Endothelial cell of umbilical vein (primary cell): ENCODE measurements at regions not wholly inside any gene's neighbourhood (a gene's known extent, or its start where the extent isn't known, plus 50 kb on each side); places are given as distances from the start of the nearest gene placed in this dataset.

Source experiments
- BruUV-seq: library from RNA; stranded (reverse); fragments of 400-500 nt; replicated peaks from 2 replicates; lab custom pipeline; 2021; lab: Mats Ljungman, UMichigan
- CTCF ChIA-PET: fragments of 300-600, 350-600 bp; sonication (Branson Sonifier 250); formaldehyde crosslinking; loops from one replicate; lab custom pipeline; 2021; ENCODE audit warnings: antibody characterized with exemption, inconsistent platforms; lab: Charles Lee
- POLR2A ChIA-PET: fragments of 300-600, 350-600 bp; sonication (Branson Sonifier 250); formaldehyde crosslinking; loops from one replicate; lab custom pipeline; 2021; ENCODE audit warnings: antibody characterized with exemption, inconsistent platforms; lab: Charles Lee
- DNase-seq: peaks from one replicate; pipeline ENCODE4 v3.0.0-alpha.2; 2011; ENCODE audit warnings: low read depth, low spot score
- FAIRE-seq: peaks from 2 replicates; lab custom pipeline; 2011; peaks lifted over from hg19 to GRCh38; lab: Jason Lieb, UNC
- H2AFZ ChIP-seq: 2 replicates; pipeline ENCODE4 v1.6.0; 2012; ENCODE audit warnings: low read depth, low read length, control low read depth, inconsistent platforms
- H3K27ac ChIP-seq: 2 replicates; pipeline ENCODE4 v1.5.1; 2011; ENCODE audit warnings: low read depth, mild to moderate bottlenecking, control low read depth, low read length, moderate library complexity; ENCODE audit not compliant: insufficient read depth
- H3K27me3 ChIP-seq, 2 experiments: 2 replicates each; pipeline versions ENCODE4 v1.6.0 to v1.6.1; 2011; ENCODE audit warnings: low read length in 2 of 2, mixed read lengths in 1 of 2; ENCODE audit not compliant: control insufficient read depth in 2 of 2, insufficient read depth in 2 of 2
- H3K36me3 ChIP-seq, 2 experiments: 2 replicates in 1 of 2; 3 replicates in 1 of 2; pipeline ENCODE4 v1.5.1; 2011; ENCODE audit warnings: low read length in 2 of 2, mild to moderate bottlenecking in 1 of 2, moderate library complexity in 1 of 2; ENCODE audit not compliant: control insufficient read depth in 2 of 2, insufficient read depth in 2 of 2; ENCODE audit errors: extremely low read depth in 1 of 2
- H3K4me1 ChIP-seq: 3 replicates; pipeline ENCODE4 v1.5.1; 2011; ENCODE audit warnings: mild to moderate bottlenecking, low read length; ENCODE audit not compliant: control insufficient read depth, insufficient read depth; ENCODE audit errors: extremely low read depth
- H3K4me2 ChIP-seq: 2 replicates; pipeline ENCODE4 v1.6.1; 2011; ENCODE audit warnings: low read length, control low read depth, mixed read lengths; ENCODE audit not compliant: insufficient read depth
- H3K4me3 ChIP-seq, 3 experiments: fragments of 200-600 bp in 1 of 3; sonication (generic), shearing (Covaris generic) in 1 of 3; replicated peaks in 1 of 3; 2 replicates each; pipeline ENCODE4 v1.5.1; 2011 to 2016; ENCODE audit warnings: control low read depth in 3 of 3, low read length in 3 of 3, mild to moderate bottlenecking in 2 of 3, inconsistent platforms in 1 of 3, low read depth in 1 of 3, moderate library complexity in 1 of 3; ENCODE audit not compliant: insufficient read depth in 1 of 3
- H3K79me2 ChIP-seq: 2 replicates; pipeline ENCODE4 v1.6.0; 2012; ENCODE audit warnings: low read length, inconsistent platforms; ENCODE audit not compliant: control insufficient read depth, insufficient read depth
- H3K9ac ChIP-seq: replicated peaks from 2 replicates; pipeline ENCODE3; 2011; ENCODE audit warnings: low read length, control low read depth; ENCODE audit not compliant: insufficient read depth; ENCODE audit errors: extremely low read depth
- H3K9me1 ChIP-seq: replicated peaks from 3 replicates; pipeline ENCODE4 v1.6.0; 2011; ENCODE audit warnings: mild to moderate bottlenecking, low read length; ENCODE audit not compliant: control insufficient read depth, insufficient read depth; ENCODE audit errors: extremely low read depth
- H3K9me3 ChIP-seq: replicated peaks from 2 replicates; pipeline ENCODE4 v1.5.1; 2012; ENCODE audit warnings: low read length, inconsistent platforms; ENCODE audit not compliant: control insufficient read depth, insufficient read depth
- H4K20me1 ChIP-seq: replicated peaks from 2 replicates; pipeline ENCODE3; 2011; ENCODE audit warnings: mild to moderate bottlenecking, low read length; ENCODE audit not compliant: control insufficient read depth, insufficient read depth; ENCODE audit errors: extremely low read depth
- CTCF ChIP-seq, 2 donors: IDR thresholded peaks; 1 replicate in 1 of 2; 2 replicates in 1 of 2; pipeline ENCODE4 v1.5.1; 2011; ENCODE audit warnings: low read length in 2 of 2, mild to moderate bottlenecking in 2 of 2, moderate library complexity in 2 of 2, control low read depth in 1 of 2, inconsistent platforms in 1 of 2, low read depth in 1 of 2; ENCODE audit not compliant: insufficient read depth in 1 of 2; ENCODE audit errors: extremely low read depth in 1 of 2
- EZH2 ChIP-seq: IDR thresholded peaks from 2 replicates; pipeline ENCODE4 v1.6.1; 2012; ENCODE audit warnings: borderline replicate concordance, low read depth, mild to moderate bottlenecking, moderate library complexity, low read length, inconsistent platforms; ENCODE audit not compliant: severe bottlenecking
- FOS ChIP-seq: IDR thresholded peaks from 2 replicates; pipeline ENCODE4 v1.6.1; 2011; ENCODE audit warnings: mild to moderate bottlenecking, low read length, moderate library complexity, borderline replicate concordance; ENCODE audit not compliant: insufficient read depth
- GATA2 ChIP-seq: IDR thresholded peaks from 2 replicates; pipeline ENCODE4 v1.7.0; 2011; ENCODE audit warnings: low read depth, mild to moderate bottlenecking, moderate library complexity, mixed read lengths, low read length; ENCODE audit not compliant: insufficient read length, insufficient read depth
- JUN ChIP-seq: IDR thresholded peaks from 2 replicates; pipeline ENCODE4 v1.6.1; 2011; ENCODE audit warnings: borderline replicate concordance, low read depth; ENCODE audit not compliant: insufficient read length, insufficient read depth
- MAX ChIP-seq: IDR thresholded peaks from 2 replicates; pipeline ENCODE4 v1.6.1; 2011; ENCODE audit not compliant: insufficient read depth, insufficient read length
- MYC ChIP-seq: IDR thresholded peaks from one replicate; pipeline ENCODE4 v1.6.1; 2011; ENCODE audit warnings: mild to moderate bottlenecking, low read depth, low read length
- POLR2A ChIP-seq: IDR thresholded peaks from 2 replicates; pipeline ENCODE4 v1.6.1; 2012; ENCODE audit warnings: low read depth, mild to moderate bottlenecking, control low read depth, low read length
- POLR2AphosphoS5 ChIP-seq: IDR thresholded peaks from 2 replicates; pipeline ENCODE4 v1.6.1; 2012; ENCODE audit warnings: low read depth, mild to moderate bottlenecking, control low read depth, low read length, moderate library complexity; ENCODE audit not compliant: insufficient read depth
- dilution Hi-C: fragments of 300-500 bp; cut with MboI; formaldehyde crosslinking; loops from one replicate; pipeline ENCODE4 v1.15.0; 2019; ENCODE audit warnings: low sequenced_read_pairs; ENCODE audit not compliant: extremely low pct_ligation_motif_present
- intact Hi-C: fragments of 100-400 bp; cut with micrococcal nuclease; formaldehyde crosslinking; loops from one replicate; pipeline ENCODE4 v1.10.0; 2022

- FAIRE-seq: no peak
- H3K9me1 ChIP-seq: no peaks in the 10 kb centered on the region
- no TSS peak for BruUV-seq
- no peaks in the 10 kb centered on the region for H4K20me1 ChIP-seq
- ChIA-PET CTCF (no interaction called here), POLR2A (no interaction called here)
- no peak overlapping the region for H3K4me3 ChIP-seq
- H3K36me3 ChIP-seq: no peaks in the 10 kb centered on the region
- no peaks in the 10 kb centered on the region for H3K4me1 ChIP-seq
- H3K9me3 ChIP-seq: no peaks in the 10 kb centered on the region
- no peak overlapping the region for H2AFZ ChIP-seq
- dilution Hi-C loops: no loop called here
- H3K27me3 ChIP-seq: no peaks in the 10 kb centered on the region
- no peak overlapping the region for H3K27ac ChIP-seq
- H3K79me2 ChIP-seq: no peaks in the 10 kb centered on the region
- TF ChIP-seq EZH2 (no peak), POLR2A (no peak), GATA2 (no peak), CTCF (IDR thresholded peaks at IDR 0.05; ENCODE audit: extremely low read depth in 1 of 2, insufficient read depth in 1 of 2, low read depth in 1 of 2, low read length in 2 of 2) (no peak), MAX (no peak), JUN (no peak), FOS (no peak), MYC (no peak), POLR2AphosphoS5 (no peak)
- no peak overlapping the region for H3K9ac ChIP-seq
- intact Hi-C loops: no loop called here
- no peak for DNase-seq
- no peak overlapping the region for H3K4me2 ChIP-seq
These were observed 72.4 kb upstream of the TBL1X start for GRCh38 chrX:9392445-9392844.
